Activated CD4-positive, alpha-beta T cell treated with anti-CD3 and anti-CD28 coated beads for 36 hours (primary cell): ENCODE measurements at regions not wholly inside any gene's neighbourhood (a gene's known extent, or its start where the extent isn't known, plus 50 kb on each side); places are given as distances from the start of the nearest gene placed in this dataset.

Experiments used
- ATAC-seq: fragments of 200-7000 bp; cut with Tn5 transposase; one replicate; pipeline ENCODE4 v1.10.0; 2021; ENCODE audit warnings: mild to moderate bottlenecking, moderate library complexity
- CTCF ChIA-PET: fragments of 350-600 bp; sonication (Branson Sonifier 250); formaldehyde crosslinking; loops from one replicate; lab custom pipeline; 2021; ENCODE audit warnings: antibody characterized with exemption; lab: Charles Lee
- POLR2A ChIA-PET: fragments of 350-600 bp; sonication (Branson Sonifier 250); formaldehyde crosslinking; loops from one replicate; lab custom pipeline; 2021; ENCODE audit warnings: antibody characterized with exemption, inconsistent platforms; lab: Charles Lee
- DNase-seq: peaks from one replicate; pipeline ENCODE4 v3.0.0-alpha.2; 2020
- H3K27ac Mint-ChIP-seq: one replicate; pipeline ENCODE4 v1.8.0; 2021; ENCODE audit warnings: mixed read lengths
- H3K27me3 Mint-ChIP-seq: one replicate; pipeline ENCODE4 v1.8.0; 2021; ENCODE audit warnings: mixed read lengths
- H3K36me3 Mint-ChIP-seq: one replicate; pipeline ENCODE4 v1.8.0; 2021; ENCODE audit warnings: low read depth, mixed read lengths
- H3K4me1 Mint-ChIP-seq: one replicate; pipeline ENCODE4 v1.8.0; 2021; ENCODE audit warnings: mixed read lengths
- H3K4me3 Mint-ChIP-seq: one replicate; pipeline ENCODE4 v1.8.0; 2021; ENCODE audit warnings: mild to moderate bottlenecking, moderate library complexity, mixed read lengths
- H3K9me3 Mint-ChIP-seq: one replicate; pipeline ENCODE4 v1.8.0; 2021; ENCODE audit warnings: low read depth, mixed read lengths
- intact Hi-C, 2 experiments: fragments of 100-400 bp; cut with DNase I in 1 of 2; cut with micrococcal nuclease in 1 of 2; formaldehyde crosslinking; loops; one replicate each; pipeline versions ENCODE4 v1.14.2 to v1.15.1; 2022 to 2024; cut with DNase I, micrococcal nuclease

DNA sequence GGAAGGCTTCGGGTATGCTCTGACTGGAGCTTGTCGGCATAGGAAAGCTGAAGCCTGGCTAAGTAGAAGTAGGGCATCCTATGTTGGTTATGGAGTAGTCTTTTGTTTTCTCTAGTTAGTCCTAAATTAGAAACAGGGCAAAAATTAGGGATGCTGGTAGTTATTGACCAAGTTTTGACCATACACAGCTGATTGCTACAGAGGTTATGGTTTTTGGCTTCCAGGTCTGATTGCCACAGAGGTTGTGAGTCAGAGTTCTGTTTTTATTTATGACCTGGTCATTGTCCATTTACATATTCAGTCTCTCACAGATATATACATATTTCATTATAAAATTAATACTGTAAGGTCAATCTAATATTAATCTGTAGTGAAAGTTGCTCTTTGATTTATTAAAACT, 219.2 kb downstream of the FSCB start:
- ATAC-seq (no peak), DNase-seq (no peak)
- H3K27me3 Mint-ChIP-seq = no peaks in the 10 kb centered on the region
- intact Hi-C loops = no loop called here
- H3K4me1 Mint-ChIP-seq = no peaks in the 10 kb centered on the region
- no peaks in the 10 kb centered on the region for H3K36me3 Mint-ChIP-seq
- no peak overlapping the region for H3K4me3 Mint-ChIP-seq
- ChIA-PET CTCF (no interaction called here), POLR2A (no interaction called here)
- H3K27ac Mint-ChIP-seq = no peak overlapping the region
- no peaks in the 10 kb centered on the region for H3K9me3 Mint-ChIP-seq

DNA sequence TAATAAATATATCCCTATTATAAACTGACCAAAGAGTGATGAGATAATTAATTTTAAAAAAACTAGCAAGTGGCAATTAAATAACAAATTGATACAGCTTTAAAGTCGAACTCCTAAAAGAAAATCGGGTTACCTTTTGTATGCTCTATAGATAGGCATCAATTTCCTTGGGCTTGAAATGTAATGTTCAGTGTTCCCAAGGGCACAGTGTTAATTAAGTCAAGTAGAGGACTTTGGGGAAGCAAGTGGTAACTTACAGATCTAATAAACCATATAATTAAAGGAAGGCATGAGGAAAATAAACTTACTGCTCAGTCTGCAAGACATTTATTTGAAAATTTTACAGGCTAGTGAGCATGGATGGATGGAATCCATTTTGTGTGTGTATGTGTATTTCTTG, 220.9 kb downstream of the FSCB start:
- H3K36me3 Mint-ChIP-seq = no peaks in the 10 kb centered on the region
- no peaks in the 10 kb centered on the region for H3K27me3 Mint-ChIP-seq
- ATAC-seq (no peak), DNase-seq (no peak)
- no peaks in the 10 kb centered on the region for H3K9me3 Mint-ChIP-seq
- intact Hi-C loops = no loop called here
- POLR2A ChIA-PET = no interaction called here
- no peak overlapping the region for H3K27ac Mint-ChIP-seq
- no peak overlapping the region for H3K4me3 Mint-ChIP-seq
- no peaks in the 10 kb centered on the region for H3K4me1 Mint-ChIP-seq
- CTCF ChIA-PET = no interaction called here

DNA sequence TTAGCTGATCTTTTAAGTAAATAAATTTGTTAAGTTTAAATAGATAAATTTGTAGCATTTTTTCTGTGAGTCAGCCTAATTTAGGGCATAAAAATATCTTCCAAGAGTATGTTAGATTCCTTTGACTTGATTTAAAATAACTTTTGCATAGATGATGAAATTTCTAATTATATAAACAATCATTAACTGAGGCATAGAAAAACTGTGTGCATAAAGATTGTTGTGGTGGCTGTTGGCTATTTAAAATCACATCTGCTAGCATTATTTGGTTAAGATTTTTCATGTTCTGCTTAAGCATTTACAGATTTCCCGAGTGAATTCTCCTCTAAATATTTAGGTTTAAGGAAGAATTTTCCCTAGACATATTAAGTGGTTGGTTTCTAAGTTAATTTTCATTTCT, 223.2 kb downstream of the FSCB start:
- ATAC-seq = no peak
- H3K27me3 Mint-ChIP-seq = no peaks in the 10 kb centered on the region
- no peak for DNase-seq
- ChIA-PET POLR2A (no interaction called here), CTCF (no interaction called here)
- intact Hi-C loops = no loop called here
- H3K27ac Mint-ChIP-seq = no peak overlapping the region
- H3K36me3 Mint-ChIP-seq = no peaks in the 10 kb centered on the region
- H3K4me1 Mint-ChIP-seq = no peaks in the 10 kb centered on the region
- H3K9me3 Mint-ChIP-seq = no peaks in the 10 kb centered on the region
- H3K4me3 Mint-ChIP-seq = no peak overlapping the region

DNA sequence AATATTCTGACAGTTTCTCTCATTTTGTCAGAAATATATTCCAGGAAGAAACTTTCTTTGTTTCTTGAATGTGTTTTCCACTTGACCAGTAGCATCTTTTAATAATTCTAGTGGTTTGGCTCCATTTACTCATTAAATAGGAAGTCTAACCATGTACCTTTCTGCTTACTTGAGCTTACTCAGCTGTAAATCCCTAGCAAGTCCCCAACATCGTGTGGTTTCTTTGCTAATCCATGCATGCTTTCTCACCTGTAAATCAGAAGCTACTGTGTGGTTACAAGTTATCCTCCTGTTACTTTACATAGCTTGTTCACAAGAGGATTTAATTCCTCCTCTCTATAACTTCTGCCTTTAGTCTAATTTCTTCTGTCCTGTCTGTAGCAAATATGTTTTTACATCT, 227.7 kb downstream of the FSCB start:
- Mint-ChIP-seq H3K4me1 (no peaks in the 10 kb centered on the region), H3K27ac (no peak overlapping the region), H3K9me3 (no peaks in the 10 kb centered on the region), H3K27me3 (no peaks in the 10 kb centered on the region), H3K4me3 (no peak overlapping the region), H3K36me3 (no peaks in the 10 kb centered on the region)
- ChIA-PET POLR2A (no interaction called here), CTCF (no interaction called here)
- no peak for ATAC-seq
- DNase-seq = no peak
- intact Hi-C loops = no loop called here

DNA sequence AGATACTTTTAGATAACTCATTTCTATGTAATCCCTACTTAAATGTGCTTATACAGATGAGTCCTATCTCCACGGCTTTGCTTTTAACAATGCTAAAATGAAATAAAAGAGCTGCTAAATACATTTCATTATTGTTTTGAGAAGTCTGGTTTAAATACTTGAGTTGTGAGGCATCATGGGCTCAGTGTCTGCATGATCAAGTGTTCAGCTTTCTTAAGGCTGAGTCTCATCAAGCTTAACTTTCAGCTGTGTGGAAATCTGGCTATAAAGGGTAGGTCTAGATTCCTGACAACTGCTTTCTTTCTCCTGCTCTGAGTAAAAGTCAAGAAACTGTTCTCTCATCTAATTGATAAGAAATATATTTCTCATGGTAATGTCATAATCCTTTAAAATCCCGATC, 235.4 kb downstream of the FSCB start:
- intact Hi-C loops = no loop called here
- Mint-ChIP-seq H3K27ac (no peak overlapping the region), H3K4me1 (no peaks in the 10 kb centered on the region), H3K9me3 (peaks cover 18% of the 10 kb centered on the region), H3K36me3 (no peaks in the 10 kb centered on the region), H3K27me3 (no peaks in the 10 kb centered on the region), H3K4me3 (no peak overlapping the region)
- ATAC-seq (no peak), DNase-seq (no peak)
- CTCF ChIA-PET = no interaction called here
- POLR2A ChIA-PET = no interaction called here

DNA sequence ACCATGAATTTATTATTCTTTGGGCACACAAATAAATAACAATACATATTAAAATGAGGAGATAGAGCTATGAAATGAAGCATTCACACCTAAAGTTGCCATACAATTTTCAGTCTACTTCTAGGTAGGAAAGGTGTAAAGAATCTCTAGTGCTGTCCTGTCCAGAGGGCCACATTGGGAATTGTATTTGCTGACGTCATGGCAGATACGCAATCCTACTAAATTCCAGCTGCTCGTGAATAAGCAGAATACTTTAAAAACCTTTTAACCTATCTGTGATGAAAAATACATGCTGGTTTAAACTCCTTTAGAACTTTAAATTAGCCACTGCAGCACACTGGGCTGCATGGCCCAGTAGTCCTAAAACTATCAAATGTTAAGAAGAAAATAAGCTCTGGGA, 236.1 kb downstream of the FSCB start:
- Mint-ChIP-seq H3K4me1 (no peaks in the 10 kb centered on the region), H3K9me3 (peaks cover 24% of the 10 kb centered on the region)
- CTCF ChIA-PET = no interaction called here

DNA sequence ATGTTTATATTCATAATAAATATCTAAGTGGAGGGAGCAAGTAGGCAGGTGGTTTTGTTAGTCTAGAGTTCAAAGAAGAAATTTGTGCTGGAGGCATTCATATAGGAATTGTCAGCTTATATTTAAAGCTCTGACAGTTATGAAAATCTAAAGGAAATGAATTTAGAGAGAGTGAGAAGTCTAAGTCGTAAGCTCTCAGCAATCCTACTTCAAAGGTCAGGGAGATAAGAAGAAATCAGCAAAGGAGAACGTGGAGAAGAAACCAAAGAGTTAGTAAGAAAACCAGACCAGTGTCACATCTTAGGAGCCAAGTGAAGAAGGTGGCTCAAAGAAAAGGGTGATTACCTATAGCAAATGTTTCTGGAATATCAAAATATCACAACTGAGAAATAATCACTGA, 241.8 kb downstream of the FSCB start:
- Mint-ChIP-seq H3K27ac (no peak overlapping the region), H3K9me3 (peaks cover 46% of the 10 kb centered on the region), H3K4me3 (no peak overlapping the region), H3K36me3 (no peaks in the 10 kb centered on the region), H3K4me1 (no peaks in the 10 kb centered on the region), H3K27me3 (no peaks in the 10 kb centered on the region)
- DNase-seq = no peak
- no peak for ATAC-seq
- CTCF ChIA-PET = no interaction called here
- POLR2A ChIA-PET = interaction anchor here (0.6 kb wide), 1 partner anchor 793 kb away, joined by 4 read pairs; no protein-coding TSS in a partner anchor
- intact Hi-C loops = no loop called here

More for the DNA sequence above, 236.1 kb downstream of the FSCB start:
- no peaks in the 10 kb centered on the region for H3K27me3 Mint-ChIP-seq
- H3K4me3 Mint-ChIP-seq = no peak overlapping the region
- H3K36me3 Mint-ChIP-seq = no peaks in the 10 kb centered on the region
- POLR2A ChIA-PET = no interaction called here
- no peak overlapping the region for H3K27ac Mint-ChIP-seq
- no peak for DNase-seq
- intact Hi-C loops = no loop called here
- no peak for ATAC-seq

DNA sequence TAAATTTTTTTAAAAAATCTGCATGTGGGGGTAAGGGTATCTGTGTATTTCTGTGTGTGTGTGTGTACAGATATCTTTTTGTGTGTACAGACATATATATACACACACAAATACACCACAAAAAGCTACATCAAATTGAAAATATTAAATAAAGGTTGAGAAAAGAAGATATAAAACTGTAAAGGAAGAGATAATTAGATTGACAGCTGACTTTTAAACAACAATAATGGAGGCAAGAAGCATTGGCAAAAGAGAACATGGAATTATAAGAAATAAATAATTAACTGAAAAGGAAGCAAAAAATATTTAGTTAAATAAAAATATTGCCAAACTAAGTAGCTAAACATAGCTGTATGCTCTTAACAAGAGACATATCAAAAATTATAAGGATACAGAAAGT, 291.4 kb downstream of the FSCB start:
- H3K36me3 Mint-ChIP-seq = no peaks in the 10 kb centered on the region
- no peaks in the 10 kb centered on the region for H3K4me1 Mint-ChIP-seq
- CTCF ChIA-PET = no interaction called here
- intact Hi-C loops = no loop called here
- H3K4me3 Mint-ChIP-seq = no peak overlapping the region
- no peak overlapping the region for H3K27ac Mint-ChIP-seq
- DNase-seq (no peak), ATAC-seq (no peak)
- POLR2A ChIA-PET = no interaction called here
- no peaks in the 10 kb centered on the region for H3K27me3 Mint-ChIP-seq
- H3K9me3 Mint-ChIP-seq = peaks cover 15% of the 10 kb centered on the region

DNA sequence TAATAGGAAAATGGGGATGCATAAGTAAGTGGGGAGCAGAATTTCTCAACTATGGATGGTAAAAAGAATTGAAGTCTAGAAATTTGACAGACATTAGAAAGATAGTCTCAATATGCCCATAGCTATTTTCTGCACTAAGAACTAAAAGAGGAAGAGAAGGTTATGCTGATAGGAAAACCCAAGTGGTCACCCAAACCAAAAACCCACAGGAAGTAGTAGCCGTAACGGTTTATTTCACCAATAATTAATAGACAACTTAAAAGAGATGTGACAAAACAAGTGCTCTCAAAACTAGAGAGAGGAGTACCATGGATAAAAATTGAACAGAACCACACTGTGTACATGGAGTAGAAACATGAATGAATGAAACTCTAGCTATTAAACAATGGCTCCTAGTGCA, 295.4 kb downstream of the FSCB start:
- Mint-ChIP-seq H3K36me3 (no peaks in the 10 kb centered on the region), H3K27me3 (no peaks in the 10 kb centered on the region), H3K27ac (no peak overlapping the region), H3K4me1 (no peaks in the 10 kb centered on the region), H3K9me3 (peaks cover 7% of the 10 kb centered on the region), H3K4me3 (no peak overlapping the region)
- no peak for DNase-seq
- ChIA-PET CTCF (no interaction called here), POLR2A (no interaction called here)
- intact Hi-C loops = no loop called here
- ATAC-seq = no peak

DNA sequence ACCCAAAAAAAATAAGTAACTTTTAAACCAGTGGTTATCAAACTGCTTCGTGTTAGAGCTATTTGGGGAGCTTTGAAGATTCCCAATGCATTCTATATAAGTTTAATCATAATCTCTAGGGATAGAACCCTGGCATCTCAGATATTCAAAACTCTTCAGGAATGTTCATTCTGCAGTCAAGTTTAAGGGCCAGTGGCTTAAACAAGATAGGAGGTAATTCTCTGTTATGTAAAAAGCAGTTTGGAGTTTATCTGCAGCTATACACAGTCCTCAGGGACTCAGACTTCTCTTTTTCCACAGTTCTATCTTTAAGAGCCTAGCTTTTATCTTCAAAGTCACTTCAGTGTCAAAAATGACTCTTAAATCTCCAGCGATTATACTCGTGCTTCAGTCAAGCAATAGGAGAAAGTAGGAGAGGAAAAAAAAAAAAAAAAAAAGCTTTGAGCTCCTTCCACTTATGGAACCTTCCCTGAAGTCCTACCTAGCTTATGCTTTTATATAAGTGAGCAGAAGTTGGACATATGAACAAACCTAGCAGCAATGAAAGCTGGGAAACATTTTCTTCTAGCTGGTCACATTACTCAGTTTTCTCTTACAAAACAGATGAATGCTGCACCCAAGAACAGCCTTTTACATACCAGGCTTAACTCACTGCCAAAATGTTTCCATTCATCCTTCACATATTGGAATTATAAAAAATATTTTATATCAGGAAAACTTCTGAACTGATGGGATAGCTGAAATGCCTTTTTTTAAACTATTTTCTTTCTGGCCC, 302.8 kb downstream of the FSCB start:
- Mint-ChIP-seq H3K36me3 (no peaks in the 10 kb centered on the region), H3K9me3 (peaks cover 3% of the 10 kb centered on the region), H3K4me1 (no peaks in the 10 kb centered on the region), H3K4me3 (no peak overlapping the region), H3K27me3 (no peaks in the 10 kb centered on the region), H3K27ac (no peak overlapping the region)
- POLR2A ChIA-PET = interaction anchor here (0.6 kb wide), 1 partner anchor 27 kb away, joined by 4 read pairs; no protein-coding TSS in a partner anchor
- ATAC-seq (no peak), DNase-seq (no peak)
- CTCF ChIA-PET = interaction anchor here (0.6 kb wide), 1 partner anchor 69 kb away, joined by 3 read pairs; no protein-coding TSS in a partner anchor
- intact Hi-C loops = no loop called here

DNA sequence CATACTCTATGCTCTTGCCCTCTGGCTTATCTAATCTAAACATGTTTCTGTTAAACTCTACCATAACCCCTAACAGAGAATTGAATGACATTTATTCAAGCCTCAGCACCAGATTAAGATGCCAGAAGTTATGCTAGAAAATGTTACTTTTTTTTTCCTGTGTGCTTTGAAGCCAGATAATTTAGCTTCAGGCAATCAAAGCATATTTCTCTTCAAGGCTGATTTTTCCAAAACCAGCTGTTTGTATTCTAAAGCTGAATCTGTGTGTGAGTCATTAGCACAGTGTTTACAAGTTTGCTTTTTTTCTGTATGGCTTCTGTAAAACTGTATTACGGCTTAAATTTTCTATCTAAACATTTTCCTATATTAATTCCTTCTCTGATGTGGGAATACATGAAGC, 326.1 kb downstream of the FSCB start:
- no peak overlapping the region for H3K4me3 Mint-ChIP-seq
- ChIA-PET CTCF (interaction anchor here (0.6 kb wide), 1 partner anchor 12 kb away, joined by 5 read pairs; no protein-coding TSS in a partner anchor), POLR2A (no interaction called here)
- no peaks in the 10 kb centered on the region for H3K4me1 Mint-ChIP-seq
- intact Hi-C loops = no loop called here
- no peaks in the 10 kb centered on the region for H3K27me3 Mint-ChIP-seq
- H3K9me3 Mint-ChIP-seq = peaks cover 15% of the 10 kb centered on the region
- ATAC-seq = no peak
- H3K36me3 Mint-ChIP-seq = no peaks in the 10 kb centered on the region
- H3K27ac Mint-ChIP-seq = no peak overlapping the region
- no peak for DNase-seq

DNA sequence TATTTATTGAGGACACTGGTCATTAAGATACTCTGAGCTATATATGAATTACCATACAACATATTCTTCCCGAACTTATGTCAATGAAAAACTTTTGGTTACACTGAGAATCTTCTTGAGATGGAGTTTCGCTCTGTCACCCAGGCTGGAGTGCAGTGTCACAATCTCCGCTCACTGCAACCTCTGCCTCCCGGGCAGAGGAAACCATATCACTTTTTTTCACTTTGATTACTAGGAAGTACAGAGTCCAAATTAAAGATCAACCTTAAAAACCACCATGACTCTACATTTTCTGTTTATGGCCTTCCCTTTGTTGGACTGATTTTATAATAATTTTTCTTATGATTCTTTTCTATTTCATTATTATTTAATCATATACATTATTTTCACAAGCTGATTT, 336.5 kb downstream of the FSCB start:
- intact Hi-C loops = no loop called here
- H3K36me3 Mint-ChIP-seq = no peaks in the 10 kb centered on the region
- ChIA-PET CTCF (no interaction called here), POLR2A (no interaction called here)
- DNase-seq (no peak), ATAC-seq (no peak)
- H3K27ac Mint-ChIP-seq = no peak overlapping the region
- no peaks in the 10 kb centered on the region for H3K4me1 Mint-ChIP-seq
- H3K9me3 Mint-ChIP-seq = peaks cover 11% of the 10 kb centered on the region
- H3K27me3 Mint-ChIP-seq = no peaks in the 10 kb centered on the region
- H3K4me3 Mint-ChIP-seq = no peak overlapping the region
